HFFc6 (cell line): ENCODE measurements at regions not wholly inside any gene's neighbourhood (a gene's known extent, or its start where the extent isn't known, plus 50 kb on each side); places are given as distances from the start of the nearest gene placed in this dataset.

ENCODE experiments used
- DNase-seq: peaks from one replicate; pipeline ENCODE4 v3.0.0-alpha.2; 2018
- H3K27ac Mint-ChIP-seq: 2 replicates; pipeline ENCODE4 v1.8.0; 2020; ENCODE audit warnings: mild to moderate bottlenecking, mixed read lengths
- H3K27me3 Mint-ChIP-seq: 2 replicates; pipeline ENCODE4 v1.8.0; 2021; ENCODE audit warnings: mild to moderate bottlenecking, moderate library complexity, mixed read lengths; ENCODE audit not compliant: insufficient read depth
- H3K36me3 Mint-ChIP-seq: 2 replicates; pipeline ENCODE4 v1.8.0; 2021; ENCODE audit warnings: low read depth, mixed read lengths
- H3K4me1 Mint-ChIP-seq: 2 replicates; pipeline ENCODE4 v1.8.0; 2020; ENCODE audit warnings: low read depth, mixed read lengths
- H3K4me3 Mint-ChIP-seq: 2 replicates; pipeline ENCODE4 v1.8.0; 2020; ENCODE audit warnings: mild to moderate bottlenecking, moderate library complexity, mixed read lengths
- H3K9me3 Mint-ChIP-seq: 2 replicates; pipeline ENCODE4 v1.8.0; 2020; ENCODE audit warnings: mild to moderate bottlenecking, mixed read lengths
- CTCF ChIP-seq: fragments of 200-600 bp; sonication (generic); IDR thresholded peaks from 2 replicates; pipeline ENCODE4 v1.5.0; 2021; ENCODE audit warnings: antibody characterized with exemption, mild to moderate bottlenecking

- Mint-ChIP-seq H3K4me1 (no peaks in the 10 kb centered on the region), H3K9me3 (no peaks in the 10 kb centered on the region; the same call in 1 of the 2 replicates), H3K27ac (no peak overlapping the region), H3K4me3 (no peak overlapping the region), H3K36me3 (no peaks in the 10 kb centered on the region), H3K27me3 (peaks cover 1% of the 10 kb centered on the region; the same call in 1 of the 2 replicates)
- DNase-seq, result no peak
- no peak for TF ChIP-seq CTCF
These were observed 105.5 kb downstream of the TLR4 start for GRCh38 chr9:117809751-117810150.

- Mint-ChIP-seq H3K36me3 (no peaks in the 10 kb centered on the region), H3K27ac (no peak overlapping the region), H3K4me1 (no peaks in the 10 kb centered on the region), H3K9me3 (peaks cover 3% of the 10 kb centered on the region; the same call in 1 of the 2 replicates), H3K4me3 (no peak overlapping the region), H3K27me3 (peaks cover 4% of the 10 kb centered on the region; the same call in 1 of the 2 replicates)
- TF ChIP-seq CTCF, result no peak
- DNase-seq, result no peak
These were observed 111.1 kb downstream of the TLR4 start for GRCh38 chr9:117815315-117815714.

- H3K27me3 Mint-ChIP-seq, result peaks cover 4% of the 10 kb centered on the region; the same call in 1 of the 2 replicates
- no peak overlapping the region for H3K27ac Mint-ChIP-seq
- TF ChIP-seq CTCF, result no peak
- no peaks in the 10 kb centered on the region for H3K36me3 Mint-ChIP-seq
- no peak overlapping the region for H3K4me3 Mint-ChIP-seq
- peaks cover 3% of the 10 kb centered on the region; the same call in 1 of the 2 replicates for H3K9me3 Mint-ChIP-seq
- no peaks in the 10 kb centered on the region for H3K4me1 Mint-ChIP-seq
- DNase-seq, result no peak
These were observed 111.7 kb downstream of the TLR4 start for GRCh38 chr9:117815948-117816347.

GRCh38 chr9:117821954-117822353, 117.8 kb downstream of the TLR4 start:
- no peaks in the 10 kb centered on the region for H3K27me3 Mint-ChIP-seq
- no peaks in the 10 kb centered on the region; the same call in 1 of the 2 replicates for H3K9me3 Mint-ChIP-seq
- TF ChIP-seq CTCF, result no peak
- DNase-seq, result no peak
- no peak overlapping the region for H3K27ac Mint-ChIP-seq
- no peaks in the 10 kb centered on the region for H3K4me1 Mint-ChIP-seq
- H3K36me3 Mint-ChIP-seq, result no peaks in the 10 kb centered on the region
- no peak overlapping the region for H3K4me3 Mint-ChIP-seq

- no peak for TF ChIP-seq CTCF
- H3K4me3 Mint-ChIP-seq, result no peak overlapping the region
- H3K9me3 Mint-ChIP-seq, result no peaks in the 10 kb centered on the region; the same call in 1 of the 2 replicates
- H3K36me3 Mint-ChIP-seq, result no peaks in the 10 kb centered on the region
- no peak for DNase-seq
- H3K27me3 Mint-ChIP-seq, result no peaks in the 10 kb centered on the region
- H3K27ac Mint-ChIP-seq, result no peak overlapping the region
- no peaks in the 10 kb centered on the region for H3K4me1 Mint-ChIP-seq
These were observed 119.4 kb downstream of the TLR4 start for GRCh38 chr9:117823576-117823975.
